Fibroblast of villous mesenchyme (primary cell): ENCODE measurements at regions not wholly inside any gene's neighbourhood (a gene's known extent, or its start where the extent isn't known, plus 50 kb on each side); places are given as distances from the start of the nearest gene placed in this dataset.

Experiments used
- DNase-seq: peaks from one replicate; pipeline ENCODE4 v3.0.0-alpha.2; 2010; ENCODE audit warnings: low read depth
- H3K4me3 ChIP-seq: 2 replicates; pipeline ENCODE4 v1.5.1; 2011; ENCODE audit warnings: low read depth, mild to moderate bottlenecking, low read length
- TF ChIP-seq, protein P1 (sequence below): IDR thresholded peaks from 2 replicates; pipeline ENCODE4 v1.5.1; 2012; ENCODE audit warnings: low read depth, mild to moderate bottlenecking, low read length; ENCODE audit not compliant: insufficient read depth

DNA sequence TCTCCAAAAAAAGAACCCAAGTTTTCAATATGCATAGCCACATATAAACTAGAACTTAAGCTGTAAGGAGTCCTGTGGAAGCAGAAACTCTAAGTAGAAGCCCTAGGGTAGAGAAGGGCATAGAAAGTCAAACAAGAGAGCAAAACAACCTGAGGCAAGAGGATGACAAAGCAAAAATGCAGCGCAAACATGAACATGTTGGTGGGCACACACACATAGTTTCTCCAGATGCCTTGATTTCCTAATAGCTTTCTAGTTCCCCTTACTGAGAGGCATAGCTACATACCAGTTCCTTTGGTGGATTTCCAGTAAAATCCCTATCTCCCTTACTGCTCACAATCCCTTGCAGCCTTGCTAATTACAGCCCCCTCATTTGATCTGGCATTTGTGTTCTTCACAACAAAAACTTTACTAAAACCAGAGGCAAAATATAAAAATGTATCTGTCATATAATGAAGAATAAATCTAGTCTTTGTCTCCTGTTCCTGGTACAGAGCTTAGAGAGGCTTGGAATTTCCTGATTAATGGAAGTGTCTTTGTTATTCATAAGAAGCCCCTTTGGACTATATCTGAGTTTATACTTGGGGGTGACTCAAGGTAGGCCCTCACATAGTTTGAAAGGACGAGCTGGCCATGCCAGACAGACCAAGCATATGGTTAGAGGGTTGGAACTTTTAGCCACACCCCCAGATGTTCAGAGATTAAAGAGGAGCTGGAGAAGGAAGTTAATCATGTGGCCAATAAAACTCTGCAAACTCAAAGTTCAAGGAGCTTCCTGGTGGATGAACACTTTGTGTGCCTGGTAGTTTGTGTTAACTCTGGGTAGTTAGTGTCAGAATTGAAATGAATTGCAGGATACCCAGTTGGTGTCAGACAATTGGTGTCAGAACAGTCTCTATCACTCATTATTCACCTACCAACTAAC lies 52.7 kb upstream of the ZCCHC13 start:
- DNase-seq: peak; percentile 84
- TF ChIP-seq, protein P1, sequence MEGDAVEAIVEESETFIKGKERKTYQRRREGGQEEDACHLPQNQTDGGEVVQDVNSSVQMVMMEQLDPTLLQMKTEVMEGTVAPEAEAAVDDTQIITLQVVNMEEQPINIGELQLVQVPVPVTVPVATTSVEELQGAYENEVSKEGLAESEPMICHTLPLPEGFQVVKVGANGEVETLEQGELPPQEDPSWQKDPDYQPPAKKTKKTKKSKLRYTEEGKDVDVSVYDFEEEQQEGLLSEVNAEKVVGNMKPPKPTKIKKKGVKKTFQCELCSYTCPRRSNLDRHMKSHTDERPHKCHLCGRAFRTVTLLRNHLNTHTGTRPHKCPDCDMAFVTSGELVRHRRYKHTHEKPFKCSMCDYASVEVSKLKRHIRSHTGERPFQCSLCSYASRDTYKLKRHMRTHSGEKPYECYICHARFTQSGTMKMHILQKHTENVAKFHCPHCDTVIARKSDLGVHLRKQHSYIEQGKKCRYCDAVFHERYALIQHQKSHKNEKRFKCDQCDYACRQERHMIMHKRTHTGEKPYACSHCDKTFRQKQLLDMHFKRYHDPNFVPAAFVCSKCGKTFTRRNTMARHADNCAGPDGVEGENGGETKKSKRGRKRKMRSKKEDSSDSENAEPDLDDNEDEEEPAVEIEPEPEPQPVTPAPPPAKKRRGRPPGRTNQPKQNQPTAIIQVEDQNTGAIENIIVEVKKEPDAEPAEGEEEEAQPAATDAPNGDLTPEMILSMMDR: no peak
- H3K4me3 ChIP-seq: no peak overlapping the region

DNA sequence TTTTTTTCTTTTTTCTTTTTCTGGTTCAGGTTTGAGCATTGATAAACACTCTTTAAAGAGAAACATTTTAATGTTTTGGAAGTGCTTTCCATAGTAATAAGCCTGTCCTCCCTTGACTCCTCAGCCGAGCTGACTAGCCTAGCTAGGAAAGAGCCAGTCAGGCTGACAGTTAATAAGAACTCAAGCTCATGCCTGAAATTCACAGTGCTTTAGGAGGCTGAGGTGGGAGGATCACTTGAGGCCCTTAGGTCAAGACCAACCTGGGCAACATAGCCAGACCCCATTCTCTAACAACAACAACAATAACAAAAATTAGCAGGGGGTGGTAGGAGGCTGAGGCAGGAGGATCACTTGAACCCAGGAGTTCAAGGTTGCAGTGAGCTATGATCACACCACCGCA lies 53.4 kb upstream of the ZCCHC13 start:
- TF ChIP-seq, protein P1: no peak
- H3K4me3 ChIP-seq: no peak overlapping the region
- DNase-seq: no peak

- H3K4me3 ChIP-seq: no peak overlapping the region
- TF ChIP-seq, protein P1: no peak
- DNase-seq: peak; percentile 24
These were observed 54.0 kb upstream of the ZCCHC13 start for GRCh38 chrX:74249963-74250362.

- peak; percentile 60 for DNase-seq
- no peak overlapping the region for H3K4me3 ChIP-seq
- TF ChIP-seq, protein P1: no peak
These were observed 55.1 kb upstream of the ZCCHC13 start for GRCh38 chrX:74248889-74249288.

GRCh38 chrX:74246524-74246923 lies 57.5 kb upstream of the ZCCHC13 start:
- TF ChIP-seq, protein P1: no peak
- DNase-seq: peak; percentile 44
- H3K4me3 ChIP-seq: no peak overlapping the region

- no peak overlapping the region for H3K4me3 ChIP-seq
- no peak for DNase-seq
- TF ChIP-seq, protein P1: no peak
These were observed 61.4 kb upstream of the ZCCHC13 start for GRCh38 chrX:74242484-74243138.
